AG04449 (cell line): ENCODE measurements at regions not wholly inside any gene's neighbourhood (a gene's known extent, or its start where the extent isn't known, plus 50 kb on each side); places are given as distances from the start of the nearest gene placed in this dataset.

Experiments used
- CTCF ChIA-PET: fragments of 350-600 bp; formaldehyde crosslinking; extraction: SDS; loops from one replicate; lab custom pipeline; 2021; ENCODE audit warnings: antibody characterized with exemption; lab: Yijun Ruan, JAX
- POLR2A ChIA-PET: fragments of 400-600, 350-600 bp; formaldehyde crosslinking; extraction: SDS; loops from one replicate; lab custom pipeline; 2020; ENCODE audit warnings: antibody characterized with exemption, inconsistent platforms; lab: Yijun Ruan, JAX
- DNase-seq: peaks from one replicate; pipeline ENCODE4 v3.0.0-alpha.2; 2010; ENCODE audit warnings: low read depth, low spot score
- H3K4me3 ChIP-seq: 2 replicates; pipeline ENCODE4 v1.5.1; 2011; ENCODE audit warnings: low read depth, mild to moderate bottlenecking, control low read depth, low read length
- CTCF ChIP-seq: IDR thresholded peaks from one replicate; pipeline ENCODE4 v1.5.1; 2011; ENCODE audit warnings: mild to moderate bottlenecking, moderate library complexity, low read length, control low read depth, inconsistent platforms; ENCODE audit not compliant: insufficient read depth; ENCODE audit errors: missing control alignments

DNA sequence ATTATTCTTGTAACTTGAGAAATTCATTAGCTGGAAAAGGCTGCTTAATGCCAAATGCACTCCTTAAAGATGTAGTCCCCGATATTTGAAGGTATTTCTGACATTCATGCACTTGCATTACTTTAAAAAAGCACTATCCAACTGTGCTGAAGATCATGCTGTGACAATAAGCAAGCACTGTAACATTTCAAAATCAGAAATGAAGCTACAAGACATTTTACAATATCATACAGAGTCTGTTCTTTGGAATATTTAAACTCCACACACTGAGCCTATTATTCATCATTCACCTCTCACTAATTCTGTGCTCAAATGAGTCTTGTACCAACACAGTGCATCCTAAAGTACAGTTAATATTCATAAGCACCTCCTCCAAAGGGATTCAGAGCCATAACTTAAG lies 413.2 kb downstream of the CETN3 start:
- no peak for TF ChIP-seq CTCF
- POLR2A ChIA-PET: no interaction called here
- CTCF ChIA-PET: no interaction called here
- H3K4me3 ChIP-seq: no peak overlapping the region
- DNase-seq: no peak

GRCh38 chr5:89994266-89994665 lies 415.3 kb downstream of the CETN3 start:
- CTCF ChIA-PET: interaction anchor here (0.6 kb wide), 1 partner anchor 828 kb away, joined by 3 read pairs; no protein-coding TSS in a partner anchor
- DNase-seq: no peak
- TF ChIP-seq CTCF: no peak
- no peak overlapping the region for H3K4me3 ChIP-seq
- POLR2A ChIA-PET: no interaction called here

- ChIA-PET POLR2A (no interaction called here), CTCF (no interaction called here)
- no peak overlapping the region for H3K4me3 ChIP-seq
- TF ChIP-seq CTCF: no peak
- DNase-seq: no peak
These were observed 417.4 kb downstream of the CETN3 start for GRCh38 chr5:89992201-89992600.

GRCh38 chr5:89991592-89991991 lies 418.0 kb downstream of the CETN3 start:
- no peak for DNase-seq
- TF ChIP-seq CTCF: no peak
- ChIA-PET CTCF (no interaction called here), POLR2A (no interaction called here)
- H3K4me3 ChIP-seq: no peak overlapping the region

GRCh38 chr5:89989776-89990175 lies 419.8 kb downstream of the CETN3 start:
- DNase-seq: no peak
- TF ChIP-seq CTCF: no peak
- CTCF ChIA-PET: interaction anchor here (1.1 kb wide), 1 partner anchor 17 kb away, joined by 4 read pairs; no protein-coding TSS in a partner anchor
- POLR2A ChIA-PET: no interaction called here
- H3K4me3 ChIP-seq: no peak overlapping the region

DNA sequence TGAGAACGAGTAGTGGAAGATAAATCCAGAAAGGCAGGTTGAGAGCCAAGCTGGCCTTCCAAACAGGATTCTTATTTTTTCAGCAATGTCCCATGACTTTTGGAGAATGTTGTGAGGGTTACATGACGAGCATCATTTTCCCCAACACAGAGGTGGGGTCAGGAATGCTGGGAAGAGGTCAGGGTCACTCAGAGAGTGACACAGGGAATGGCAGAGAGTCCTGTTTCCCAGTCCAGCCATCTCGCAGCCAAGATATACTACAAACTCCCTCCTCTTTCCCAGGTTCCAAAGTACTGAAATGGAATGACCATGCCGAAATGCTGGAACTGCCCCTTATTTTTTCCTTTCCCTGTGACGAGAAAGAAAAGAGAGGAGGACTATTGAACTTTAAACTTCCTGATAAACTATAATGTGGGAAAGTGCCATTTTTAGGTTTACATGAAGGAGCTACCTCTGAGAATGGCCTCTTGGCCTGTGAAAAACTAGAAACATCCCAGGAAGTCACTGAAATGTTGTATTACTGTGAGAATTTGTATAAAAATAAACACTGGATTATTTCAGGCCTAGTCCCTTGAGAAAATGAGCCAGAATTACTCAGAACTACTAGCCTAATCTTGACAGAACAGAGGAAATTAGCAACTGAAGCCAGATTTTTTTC lies 420.4 kb downstream of the CETN3 start:
- DNase-seq: no peak
- ChIA-PET CTCF (interaction anchor here (1.1 kb wide), 1 partner anchor 16 kb away, joined by 4 read pairs; no protein-coding TSS in a partner anchor), POLR2A (no interaction called here)
- H3K4me3 ChIP-seq: no peak overlapping the region
- no peak for TF ChIP-seq CTCF
